BLaER1 treated with 17β-estradiol and CSF1 and Interleukin-3, amounts not matched to agents 10 nM and 100 nM (cell line): ENCODE measurements at regions not wholly inside any gene's neighbourhood (a gene's known extent, or its start where the extent isn't known, plus 50 kb on each side); places are given as distances from the start of the nearest gene placed in this dataset.
A peak's percentile ranks its signal among the peaks of the same experiment; 100 is the strongest.

Source experiments
- H3K27ac ChIP-seq, 11 experiments: shearing (Covaris generic); formaldehyde crosslinking; 2 replicates each; pipeline ENCODE4 v1.8.1; 2022
- H3K27me3 ChIP-seq, 11 experiments: shearing (Covaris generic); formaldehyde crosslinking; 2 replicates each; pipeline ENCODE4 v1.8.1; 2022
- H3K36me3 ChIP-seq, 11 experiments: shearing (Covaris generic); formaldehyde crosslinking; 2 replicates each; pipeline ENCODE4 v1.8.1; 2022
- H3K4me1 ChIP-seq, 10 experiments: shearing (Covaris generic); formaldehyde crosslinking; 2 replicates each; pipeline ENCODE4 v1.8.1; 2022
- H3K4me2 ChIP-seq, 11 experiments: shearing (Covaris generic); formaldehyde crosslinking; 2 replicates each; pipeline ENCODE4 v1.8.1; 2022
- H3K4me3 ChIP-seq, 10 experiments: shearing (Covaris generic); formaldehyde crosslinking; 2 replicates each; pipeline ENCODE4 v1.8.1; 2022
- H3K9ac ChIP-seq, 11 experiments: shearing (Covaris generic); formaldehyde crosslinking; 2 replicates each; pipeline ENCODE4 v1.8.1; 2022
- H3K9me3 ChIP-seq, 11 experiments: shearing (Covaris generic); formaldehyde crosslinking; replicated peaks in 1 of 11; 2 replicates each; pipeline ENCODE4 v1.8.1; 2022
- H4K20me1 ChIP-seq, 11 experiments: shearing (Covaris generic); formaldehyde crosslinking; 2 replicates each; pipeline ENCODE4 v1.8.1; 2022
- Cebpa-rat ChIP-seq, 11 experiments: shearing (Covaris generic); IDR thresholded peaks; 2 replicates each; pipeline ENCODE4 v1.8.1; 2022

DNA sequence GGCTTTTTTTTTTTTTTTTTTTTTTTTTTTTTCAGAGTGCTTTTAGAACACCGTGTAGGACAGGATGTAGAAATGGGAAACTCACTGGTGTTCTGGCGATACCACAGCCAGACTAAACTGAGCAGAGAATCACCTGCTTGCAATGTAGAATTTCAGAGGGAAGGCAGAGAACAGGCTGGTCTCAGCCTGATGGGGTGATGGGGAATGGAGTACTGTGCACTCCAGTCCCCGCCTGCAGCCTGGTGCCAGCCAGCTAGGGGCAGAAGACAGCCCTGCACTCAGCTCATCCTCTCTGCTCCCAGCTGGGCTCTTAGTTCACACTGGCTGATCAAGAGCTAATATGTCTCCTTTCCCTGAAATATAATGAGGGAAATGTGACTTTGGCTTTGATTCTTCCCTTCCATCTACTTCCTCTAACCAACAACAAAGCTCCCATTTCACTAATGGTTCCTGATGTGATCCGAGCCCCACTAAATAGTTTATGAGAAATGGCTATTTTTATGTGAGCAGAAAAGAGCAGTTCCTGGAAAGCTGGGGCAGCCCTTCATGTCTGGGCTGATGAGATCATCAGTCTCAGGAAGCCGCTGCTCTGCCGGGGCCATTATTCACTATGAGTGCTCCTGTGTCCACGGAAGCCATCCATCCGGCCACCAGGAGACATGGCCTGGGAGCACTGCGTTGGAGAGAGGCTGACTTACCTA, 209.7 kb downstream of the GADD45G start:
- Histone ChIP-seq H3K27me3 (no peaks in the 10 kb centered on the region), H3K9me3 (no peaks in the 10 kb centered on the region), H3K4me1 (peaks cover 23 to 31% (median 28%) of the 10 kb centered on the region in 10 experiments; a peak in 19 of 20 replicates), H3K4me3 (no peak overlapping the region), H3K4me2 (peak overlapping the region; percentile 9 to 80 (median 35); a peak in 19 of 22 replicates), H3K27ac (no peak overlapping the region), H3K36me3 (no peaks in the 10 kb centered on the region), H3K9ac (0 out of 22 replicates have a peak overlapping the region, but pooled peaks of 1 of the 11 experiments have one; percentile 19), H4K20me1 (no peaks in the 10 kb centered on the region)
- no peak for TF ChIP-seq Cebpa-rat (IDR thresholded peaks at IDR 0.05)

DNA sequence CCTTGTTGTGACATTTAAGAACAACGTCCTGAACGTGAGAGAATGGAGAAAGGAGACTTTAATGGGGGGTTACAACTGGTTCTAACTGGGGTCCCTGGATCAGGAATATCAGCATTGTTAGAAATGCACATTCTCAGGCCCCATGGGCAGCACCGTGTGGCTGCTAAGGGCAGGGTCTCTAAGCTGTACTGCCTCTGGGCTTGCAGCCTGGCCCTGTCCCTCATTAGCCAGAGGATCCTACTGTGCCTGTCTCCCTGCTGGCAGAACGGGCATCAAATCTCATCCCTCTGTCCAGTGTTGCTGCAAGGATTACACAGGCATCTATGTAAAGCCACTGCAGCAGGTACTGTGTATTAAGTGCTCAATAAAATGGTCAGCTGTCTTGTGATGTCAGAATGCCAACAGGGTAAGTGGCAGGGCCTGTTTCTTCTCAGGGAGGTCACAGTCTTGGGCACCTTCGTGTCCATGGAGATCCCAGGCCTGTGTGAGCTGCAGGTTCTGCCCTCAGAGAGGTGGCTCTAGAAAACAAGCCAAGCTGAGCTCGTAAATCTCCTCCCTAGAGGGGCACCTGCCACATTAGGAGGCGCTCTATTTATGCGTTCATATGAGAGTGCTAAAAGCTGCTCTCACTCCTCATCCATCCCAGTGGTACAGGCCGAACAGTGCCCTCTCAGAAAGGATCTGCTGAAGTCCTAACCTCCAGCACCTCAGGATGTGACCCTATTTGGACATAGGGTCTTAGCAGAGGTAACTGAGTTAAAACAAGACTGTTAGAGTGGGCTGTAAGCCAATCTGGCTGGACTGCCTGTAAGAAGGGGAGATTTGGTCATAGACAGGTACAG, 210.5 kb downstream of the GADD45G start:
- no peak overlapping the region for H3K4me3 ChIP-seq
- H4K20me1 ChIP-seq = no peaks in the 10 kb centered on the region
- H3K9ac ChIP-seq = no peak overlapping the region
- no peak for TF ChIP-seq Cebpa-rat (IDR thresholded peaks at IDR 0.05)
- H3K4me2 ChIP-seq = peak overlapping the region; percentile 9 to 80 (median 35); a peak in 17 of 22 replicates
- H3K27me3 ChIP-seq = no peaks in the 10 kb centered on the region
- H3K9me3 ChIP-seq = no peaks in the 10 kb centered on the region
- H3K27ac ChIP-seq = no peak overlapping the region; a peak in 1 of 22 replicates
- peaks cover 23 to 31% (median 28%) of the 10 kb centered on the region in 10 experiments; a peak in 19 of 20 replicates for H3K4me1 ChIP-seq
- no peaks in the 10 kb centered on the region for H3K36me3 ChIP-seq

DNA sequence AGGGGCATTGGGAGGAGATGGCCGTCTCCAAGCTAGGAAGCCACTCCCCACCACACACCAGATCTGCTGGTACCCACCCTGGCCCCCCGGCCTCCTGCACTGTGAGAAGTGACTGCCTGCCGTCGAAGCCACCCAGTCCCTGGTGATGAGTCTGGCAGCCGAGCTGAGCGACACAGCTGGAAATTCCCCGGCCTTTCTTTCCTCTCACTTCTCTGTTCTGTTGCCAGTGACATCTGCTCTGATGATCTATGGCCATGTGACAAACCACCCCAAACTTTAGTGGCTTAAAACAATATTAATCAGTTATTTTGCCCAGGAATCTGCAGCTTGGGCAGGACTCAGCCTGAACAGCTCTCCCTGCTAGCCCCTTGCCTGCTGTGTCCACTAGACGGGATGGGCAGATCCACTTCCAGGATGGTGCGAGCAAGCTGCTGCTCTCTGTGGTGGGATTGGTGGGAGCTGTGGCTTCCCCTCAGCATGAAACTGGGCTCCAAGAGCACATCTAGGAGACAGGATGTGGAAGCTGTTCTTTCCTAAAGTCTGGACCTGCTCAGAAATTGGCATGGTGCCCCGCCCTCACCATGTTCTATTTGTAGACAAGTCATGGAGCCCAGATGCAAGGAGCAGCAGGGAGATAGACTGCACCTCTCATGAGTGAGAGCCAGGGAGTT, 211.2 kb downstream of the GADD45G start:
- Histone ChIP-seq H3K9me3 (no peaks in the 10 kb centered on the region), H3K36me3 (no peaks in the 10 kb centered on the region), H3K9ac (no peak overlapping the region), H3K4me3 (no peak overlapping the region), H4K20me1 (no peaks in the 10 kb centered on the region), H3K27ac (peak overlapping the region in 1 of 11 experiments; percentile 8; a peak in 2 of 22 replicates), H3K4me2 (peak overlapping the region; percentile 1 to 80 (median 25); a peak in 12 of 22 replicates), H3K27me3 (no peaks in the 10 kb centered on the region), H3K4me1 (peaks cover 23 to 31% (median 28%) of the 10 kb centered on the region in 10 experiments; a peak in 19 of 20 replicates)
- no peak for TF ChIP-seq Cebpa-rat (IDR thresholded peaks at IDR 0.05)

DNA sequence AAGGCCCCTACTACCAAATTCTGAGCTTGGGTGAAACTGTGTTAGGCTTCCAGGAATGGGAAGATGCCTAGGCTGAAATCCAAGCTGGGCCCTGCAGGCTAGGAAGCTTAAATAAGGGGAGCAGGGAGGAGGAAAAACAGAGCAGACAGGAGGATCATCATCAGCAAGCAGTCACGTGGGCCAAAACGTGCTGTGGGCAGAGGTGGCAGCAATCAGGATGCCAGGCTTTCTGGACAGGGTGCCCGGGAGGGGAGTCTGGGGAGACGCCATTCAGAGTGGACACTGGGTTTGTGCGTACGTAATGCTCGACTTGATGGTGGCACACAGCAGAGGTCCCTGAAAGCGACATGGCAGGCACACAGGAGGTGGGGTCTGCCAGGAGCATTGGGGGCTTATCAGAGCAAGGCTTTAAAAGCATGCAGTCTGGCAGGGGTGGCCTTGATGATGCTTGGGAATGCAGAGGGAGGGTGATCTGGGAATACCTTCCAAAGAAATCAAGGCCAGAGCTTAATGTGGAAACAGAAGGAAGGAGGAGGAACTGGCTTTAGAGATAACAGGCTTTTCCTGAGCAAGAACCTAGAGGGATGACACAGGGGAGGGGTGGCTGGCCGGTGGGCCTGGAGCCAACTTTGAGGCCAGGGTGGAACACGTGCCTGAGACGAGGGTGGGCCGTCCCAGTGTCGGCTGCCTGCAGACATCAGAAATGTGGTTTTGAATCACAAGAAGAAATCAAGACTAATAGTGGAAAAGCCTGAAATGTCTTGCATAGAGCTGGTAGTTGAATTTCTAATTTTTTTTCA, 212.5 kb downstream of the GADD45G start:
- TF ChIP-seq Cebpa-rat (IDR thresholded peaks at IDR 0.05) = no peak
- Histone ChIP-seq H4K20me1 (no peaks in the 10 kb centered on the region), H3K9me3 (no peaks in the 10 kb centered on the region), H3K27ac (no peak overlapping the region), H3K4me2 (no peak overlapping the region), H3K4me1 (peaks cover 23 to 31% (median 28%) of the 10 kb centered on the region in 10 experiments; a peak in 19 of 20 replicates), H3K9ac (no peak overlapping the region), H3K36me3 (no peaks in the 10 kb centered on the region), H3K4me3 (no peak overlapping the region), H3K27me3 (no peaks in the 10 kb centered on the region)

DNA sequence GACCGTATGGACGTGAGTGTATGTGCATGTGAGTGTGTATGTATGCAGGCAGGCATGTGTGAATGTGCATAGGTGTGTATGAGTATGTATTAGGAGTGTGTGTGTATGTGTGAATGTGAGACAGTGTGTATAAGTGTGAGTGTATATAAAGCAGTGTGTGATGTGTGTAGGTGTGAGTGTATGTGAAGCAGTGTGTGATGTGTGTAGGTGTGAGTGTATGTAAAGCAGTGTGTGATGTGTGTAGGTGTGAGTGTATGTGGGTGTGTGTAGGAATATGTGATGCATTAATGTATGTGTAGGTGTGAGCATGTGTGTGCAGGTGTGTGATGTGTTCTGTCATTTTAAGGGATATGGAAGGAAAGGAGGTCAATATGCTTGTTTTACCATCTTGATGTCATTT, 215.5 kb downstream of the GADD45G start:
- Histone ChIP-seq H3K9ac (no peak overlapping the region), H3K4me3 (no peak overlapping the region), H3K27ac (no peak overlapping the region), H3K4me2 (no peak overlapping the region), H3K9me3 (peaks cover 0 to 8% (median 0%) of the 10 kb centered on the region in 11 experiments; a peak in 1 of 22 replicates), H4K20me1 (no peaks in the 10 kb centered on the region), H3K4me1 (peaks cover 9 to 13% (median 12%) of the 10 kb centered on the region in 10 experiments; a peak in 16 of 20 replicates), H3K27me3 (no peaks in the 10 kb centered on the region), H3K36me3 (no peaks in the 10 kb centered on the region)
- TF ChIP-seq Cebpa-rat (IDR thresholded peaks at IDR 0.05) = no peak

DNA sequence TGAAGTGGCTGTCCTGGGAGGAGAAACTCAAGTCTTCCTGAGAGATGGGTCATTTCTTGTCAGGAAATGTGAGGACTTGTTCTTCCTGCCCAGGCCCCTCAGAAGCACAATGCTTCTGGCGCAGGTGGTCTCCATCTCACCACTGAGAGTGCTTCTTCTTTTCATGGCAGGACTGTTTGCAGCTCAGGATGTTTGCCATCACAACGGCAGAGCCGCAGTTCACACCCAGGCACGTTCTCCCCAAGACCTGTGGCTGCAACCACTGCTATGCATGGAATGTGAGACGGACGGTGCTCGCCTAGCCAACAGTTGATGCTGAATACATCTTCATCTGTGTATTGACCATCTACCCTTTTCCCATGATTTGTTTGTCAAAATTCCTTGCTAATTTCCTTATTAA, 216.3 kb downstream of the GADD45G start:
- Histone ChIP-seq H3K27me3 (no peaks in the 10 kb centered on the region), H3K36me3 (no peaks in the 10 kb centered on the region), H3K9me3 (peaks cover 0 to 8% (median 0%) of the 10 kb centered on the region in 11 experiments; a peak in 1 of 22 replicates), H3K4me3 (no peak overlapping the region), H3K4me1 (peaks cover 2 to 6% (median 4%) of the 10 kb centered on the region in 10 experiments; a peak in 14 of 20 replicates), H3K4me2 (no peak overlapping the region), H4K20me1 (no peaks in the 10 kb centered on the region), H3K9ac (no peak overlapping the region), H3K27ac (no peak overlapping the region)
- no peak for TF ChIP-seq Cebpa-rat (IDR thresholded peaks at IDR 0.05)

DNA sequence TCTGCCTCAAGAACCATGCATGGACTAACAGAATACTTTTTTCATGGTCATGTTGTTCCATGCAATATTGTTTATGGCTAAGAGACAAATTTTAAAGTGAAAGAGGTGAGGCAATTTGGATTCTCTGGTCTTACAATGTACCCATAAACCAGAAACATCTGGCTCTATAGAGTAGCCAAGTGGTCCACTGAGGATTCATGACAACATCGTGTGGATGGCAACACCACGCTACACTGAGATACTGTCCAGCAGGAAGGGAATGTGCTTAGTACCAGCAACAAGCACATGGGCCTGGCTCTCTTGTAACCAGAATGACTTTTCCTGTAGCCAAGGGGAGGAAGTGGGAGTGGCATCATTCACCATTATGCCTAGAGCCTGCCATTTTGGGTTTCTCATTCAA, 218.2 kb downstream of the GADD45G start:
- H3K4me3 ChIP-seq = no peak overlapping the region
- no peaks in the 10 kb centered on the region for H4K20me1 ChIP-seq
- H3K4me1 ChIP-seq = peaks cover 2 to 5% (median 4%) of the 10 kb centered on the region in 10 experiments; a peak in 18 of 20 replicates
- no peaks in the 10 kb centered on the region for H3K36me3 ChIP-seq
- H3K27me3 ChIP-seq = no peaks in the 10 kb centered on the region
- H3K27ac ChIP-seq = no peak overlapping the region
- peaks cover 0 to 8% (median 0%) of the 10 kb centered on the region in 11 experiments; a peak in 1 of 22 replicates for H3K9me3 ChIP-seq
- H3K9ac ChIP-seq = no peak overlapping the region
- no peak overlapping the region for H3K4me2 ChIP-seq
- no peak for TF ChIP-seq Cebpa-rat (IDR thresholded peaks at IDR 0.05)

DNA sequence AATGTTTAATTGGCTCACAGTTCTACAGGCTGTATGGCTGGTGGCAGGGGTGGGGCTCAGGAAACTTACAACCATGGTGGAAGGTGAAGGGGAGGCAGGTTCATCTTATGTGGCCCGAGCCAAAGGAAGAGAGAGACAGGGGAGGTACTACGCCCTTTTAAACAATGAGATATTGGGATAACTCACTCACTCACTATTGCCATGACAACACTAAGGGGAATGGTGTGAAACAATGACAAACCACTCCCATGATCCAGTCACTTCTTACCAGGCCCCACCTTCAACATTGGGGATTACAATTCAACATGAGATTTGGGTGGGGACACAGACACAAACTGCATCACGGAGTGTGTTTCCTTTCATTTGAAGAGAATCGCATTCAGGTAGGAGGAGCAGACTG, 220.9 kb downstream of the GADD45G start:
- no peak for TF ChIP-seq Cebpa-rat (IDR thresholded peaks at IDR 0.05)
- no peak overlapping the region for H3K9ac ChIP-seq

More for the DNA sequence above, 220.9 kb downstream of the GADD45G start:
- Histone ChIP-seq H3K4me2 (no peak overlapping the region), H3K27me3 (no peaks in the 10 kb centered on the region), H4K20me1 (no peaks in the 10 kb centered on the region), H3K9me3 (peaks cover 9 to 22% (median 11%) of the 10 kb centered on the region in 11 experiments; a peak in 21 of 22 replicates), H3K27ac (no peak overlapping the region), H3K36me3 (no peaks in the 10 kb centered on the region), H3K4me1 (peaks cover 12 to 23% (median 20%) of the 10 kb centered on the region in 10 experiments; a peak in 19 of 20 replicates), H3K4me3 (no peak overlapping the region)
